ENCODE measurements at regions not wholly inside any gene's neighbourhood (a gene's known extent, or its start where the extent isn't known, plus 50 kb on each side); places are given as distances from the start of the nearest gene placed in this dataset.
"Not testable (repeated sequence)": the region's sequence is repeated elsewhere in the genome, so short reads cannot be mapped to it uniquely, and the experiment has no call there.

DNA sequence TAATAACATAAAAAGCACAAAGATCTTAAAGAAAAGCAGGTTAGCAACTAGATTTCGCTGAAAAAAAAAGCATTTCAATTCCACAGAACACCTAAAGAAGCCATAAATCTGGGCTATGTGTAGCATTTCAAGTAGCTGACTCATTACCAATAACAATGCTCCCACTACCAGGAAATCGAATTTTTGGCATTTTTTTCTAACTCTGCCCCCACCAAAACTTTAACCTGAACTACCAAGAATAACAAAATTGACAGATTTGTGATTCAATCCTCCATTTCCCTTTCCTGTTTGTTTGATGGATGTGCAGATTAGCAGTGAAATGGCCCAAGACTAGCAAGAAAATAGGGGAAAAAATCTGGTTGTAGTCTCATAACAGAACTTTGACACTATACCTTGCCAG, 180.2 kb downstream of the RASEF start:
- TF ChIP-seq, protein P1, sequence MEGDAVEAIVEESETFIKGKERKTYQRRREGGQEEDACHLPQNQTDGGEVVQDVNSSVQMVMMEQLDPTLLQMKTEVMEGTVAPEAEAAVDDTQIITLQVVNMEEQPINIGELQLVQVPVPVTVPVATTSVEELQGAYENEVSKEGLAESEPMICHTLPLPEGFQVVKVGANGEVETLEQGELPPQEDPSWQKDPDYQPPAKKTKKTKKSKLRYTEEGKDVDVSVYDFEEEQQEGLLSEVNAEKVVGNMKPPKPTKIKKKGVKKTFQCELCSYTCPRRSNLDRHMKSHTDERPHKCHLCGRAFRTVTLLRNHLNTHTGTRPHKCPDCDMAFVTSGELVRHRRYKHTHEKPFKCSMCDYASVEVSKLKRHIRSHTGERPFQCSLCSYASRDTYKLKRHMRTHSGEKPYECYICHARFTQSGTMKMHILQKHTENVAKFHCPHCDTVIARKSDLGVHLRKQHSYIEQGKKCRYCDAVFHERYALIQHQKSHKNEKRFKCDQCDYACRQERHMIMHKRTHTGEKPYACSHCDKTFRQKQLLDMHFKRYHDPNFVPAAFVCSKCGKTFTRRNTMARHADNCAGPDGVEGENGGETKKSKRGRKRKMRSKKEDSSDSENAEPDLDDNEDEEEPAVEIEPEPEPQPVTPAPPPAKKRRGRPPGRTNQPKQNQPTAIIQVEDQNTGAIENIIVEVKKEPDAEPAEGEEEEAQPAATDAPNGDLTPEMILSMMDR (conservative IDR thresholded peaks at IDR 0.05; ENCODE audit: low read depth, low read length), result no peak
- DNase-seq (ENCODE audit: low read depth), result peak; percentile 12
- H3K4me3 ChIP-seq (ENCODE audit: low read length), result no peak overlapping the region

DNA sequence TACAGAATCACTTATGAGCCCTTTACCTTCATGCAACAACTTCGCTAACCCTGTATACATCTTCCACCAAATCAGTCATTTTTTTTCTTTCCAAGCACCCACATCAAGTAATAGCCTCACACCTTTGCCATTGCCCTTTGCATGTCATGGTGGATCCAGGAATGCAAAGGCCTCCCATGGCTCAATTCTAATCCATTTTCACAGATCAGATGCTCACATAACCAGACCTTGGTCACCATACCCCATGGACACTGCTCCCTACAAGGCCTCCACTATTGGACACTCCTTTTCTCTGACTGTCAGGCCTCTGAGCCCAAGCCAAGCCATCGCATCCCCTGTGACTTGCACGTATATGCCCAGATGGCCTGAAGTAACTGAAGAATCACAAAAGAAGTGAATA, 179.5 kb downstream of the RASEF start:
- TF ChIP-seq, protein P1 (conservative IDR thresholded peaks at IDR 0.05; ENCODE audit: low read depth, low read length), result no peak

DNA sequence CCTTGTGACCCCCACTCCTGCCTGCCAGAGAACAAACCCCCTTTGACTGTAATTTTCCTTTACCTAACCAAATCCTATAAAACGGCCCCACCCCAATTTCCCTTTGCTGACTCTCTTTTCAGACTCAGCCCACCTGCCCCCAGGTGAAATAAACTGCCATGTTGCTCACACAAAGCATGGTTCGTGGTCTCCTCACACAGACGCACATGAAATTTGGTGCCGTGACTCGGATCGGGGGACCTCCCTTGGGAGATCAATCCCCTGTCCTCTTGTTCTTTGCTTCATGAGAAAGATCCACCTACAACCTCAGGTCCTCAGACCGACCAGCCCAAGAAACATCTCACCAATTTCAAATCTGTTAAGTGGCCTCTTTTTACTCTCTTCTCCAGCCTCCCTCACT, 179.0 kb downstream of the RASEF start:
- not testable (repeated sequence) for DNase-seq (ENCODE audit: low read depth); H3K4me3 ChIP-seq (ENCODE audit: low read length)

More for the DNA sequence above, 179.5 kb downstream of the RASEF start:
- DNase-seq (ENCODE audit: low read depth), result no peak
- H3K4me3 ChIP-seq (ENCODE audit: low read length), result no peak overlapping the region

DNA sequence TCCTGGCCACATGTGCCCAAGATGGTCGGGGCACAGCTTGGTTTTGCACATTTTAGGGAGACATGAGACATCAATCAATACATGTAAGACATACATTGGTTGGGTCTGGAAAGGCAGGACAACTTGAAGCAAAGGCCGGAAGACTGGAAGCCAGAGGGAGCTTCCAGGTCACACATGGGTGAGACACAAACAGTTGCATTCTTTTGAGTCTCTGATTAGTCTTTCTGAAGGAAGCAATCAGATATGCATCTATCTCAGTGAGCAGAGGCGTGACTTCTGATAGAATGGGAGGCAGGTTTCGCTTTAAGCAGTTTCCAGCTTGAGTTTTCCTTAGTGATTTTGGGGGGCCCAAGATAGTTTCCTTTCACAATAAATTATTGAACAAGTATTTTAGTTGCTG, 172.5 kb downstream of the RASEF start:
- no peak for DNase-seq (ENCODE audit: low read depth)
- TF ChIP-seq, protein P1 (conservative IDR thresholded peaks at IDR 0.05; ENCODE audit: low read depth, low read length), result no peak
- H3K4me3 ChIP-seq (ENCODE audit: low read length), result no peak overlapping the region

- TF ChIP-seq, protein P1 (conservative IDR thresholded peaks at IDR 0.05; ENCODE audit: low read depth, low read length), result no peak
- no peak overlapping the region for H3K4me3 ChIP-seq (ENCODE audit: low read length)
- no peak for DNase-seq (ENCODE audit: low read depth)
Observed at GRCh38 chr9:82890865-82891264, 172.1 kb downstream of the RASEF start.

- TF ChIP-seq, protein P1 (conservative IDR thresholded peaks at IDR 0.05; ENCODE audit: low read depth, low read length), result no peak
- DNase-seq (ENCODE audit: low read depth), result no peak
- H3K4me3 ChIP-seq (ENCODE audit: low read length), result no peak overlapping the region
Observed at GRCh38 chr9:82891321-82891720, 171.6 kb downstream of the RASEF start.

- TF ChIP-seq, protein P1 (conservative IDR thresholded peaks at IDR 0.05; ENCODE audit: low read depth, low read length), result no peak
- H3K4me3 ChIP-seq (ENCODE audit: low read length), result no peak overlapping the region
- DNase-seq (ENCODE audit: low read depth), result no peak
Observed at GRCh38 chr9:82893549-82893948, 169.4 kb downstream of the RASEF start.

DNA sequence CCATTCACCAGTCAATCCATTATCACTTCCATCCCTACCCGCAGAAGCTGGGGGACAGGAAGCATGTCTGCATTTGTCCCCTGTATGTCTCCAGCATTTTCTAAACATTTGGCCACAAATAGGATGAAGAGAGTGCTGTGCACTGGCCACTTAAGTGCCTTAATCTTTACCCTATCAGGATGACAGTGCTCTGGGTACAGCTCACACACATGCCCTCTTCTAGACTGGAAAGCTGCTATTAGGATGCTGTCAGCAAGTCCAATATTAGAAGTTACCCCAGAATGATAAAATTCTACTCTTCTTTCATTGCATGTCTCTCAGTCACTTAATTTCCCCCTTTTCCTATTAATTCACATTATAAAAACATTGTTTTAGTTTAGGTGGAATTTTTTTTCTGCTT, 168.4 kb downstream of the RASEF start:
- H3K4me3 ChIP-seq (ENCODE audit: low read length), result no peak overlapping the region
- TF ChIP-seq, protein P1 (conservative IDR thresholded peaks at IDR 0.05; ENCODE audit: low read depth, low read length), result no peak
- no peak for DNase-seq (ENCODE audit: low read depth)
